ENCODE measurements at regions not wholly inside any gene's neighbourhood (a gene's known extent, or its start where the extent isn't known, plus 50 kb on each side); places are given as distances from the start of the nearest gene placed in this dataset.

GRCh38 chr20:2210646-2211552 lies 84.9 kb upstream of the TGM3 start:
- TF ChIP-seq CTCF (IDR thresholded peaks at IDR 0.05): no peak
- Histone ChIP-seq H3K27me3 (ENCODE audit: control insufficient read depth, insufficient read depth, low read length) (no peaks in the 10 kb centered on the region), H3K9ac (no peak overlapping the region), H3K9me3 (ENCODE audit: control insufficient read depth, low read length) (no peaks in the 10 kb centered on the region), H3K4me3 (ENCODE audit: low read depth, low read length) (no peak overlapping the region), H3K36me3 (ENCODE audit: control insufficient read depth, insufficient read depth, low read length) (no peaks in the 10 kb centered on the region), H3K27ac (no peak overlapping the region), H3K4me1 (no peaks in the 10 kb centered on the region), H3K79me2 (no peaks in the 10 kb centered on the region), H3K4me2 (ENCODE audit: low read length) (no peak overlapping the region), H2AFZ (no peak overlapping the region)

DNA sequence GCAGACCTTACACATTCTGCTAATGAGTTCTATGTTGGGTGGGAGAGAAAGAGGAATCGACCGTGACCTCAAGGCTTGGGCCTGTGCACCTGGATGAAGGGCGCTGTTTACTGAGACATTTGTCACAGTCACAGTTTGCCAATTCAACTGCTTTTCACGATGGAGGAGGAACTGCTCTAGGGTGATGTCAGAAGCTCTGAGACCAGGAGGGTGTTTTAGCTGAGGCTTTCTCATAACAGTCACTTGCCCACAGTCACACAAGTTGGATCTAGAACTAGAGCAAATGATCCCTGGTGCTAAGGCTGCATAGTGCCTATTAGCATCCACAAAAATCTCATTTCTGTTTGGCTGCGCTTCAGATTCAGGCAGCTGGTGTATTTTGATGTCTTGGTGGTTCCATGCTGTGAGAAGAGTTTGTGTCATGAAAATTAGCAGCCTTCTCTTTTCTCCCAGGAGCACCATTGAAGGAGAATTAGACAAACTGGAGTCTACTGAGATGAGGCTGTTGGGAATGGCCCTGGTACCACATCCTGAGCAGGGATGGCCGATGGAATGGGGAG lies 83.3 kb upstream of the TGM3 start:
- no peak overlapping the region for H3K4me3 ChIP-seq (ENCODE audit: low read depth, low read length)
- H3K36me3 ChIP-seq (ENCODE audit: control insufficient read depth, insufficient read depth, low read length): no peaks in the 10 kb centered on the region
- no peak overlapping the region for H3K27ac ChIP-seq
- no peaks in the 10 kb centered on the region for H3K27me3 ChIP-seq (ENCODE audit: control insufficient read depth, insufficient read depth, low read length)
- no peaks in the 10 kb centered on the region for H3K9me3 ChIP-seq (ENCODE audit: control insufficient read depth, low read length)
- no peaks in the 10 kb centered on the region for H3K79me2 ChIP-seq
- no peak for TF ChIP-seq CTCF (IDR thresholded peaks at IDR 0.05)
- H2AFZ ChIP-seq: no peak overlapping the region
- no peak overlapping the region for H3K9ac ChIP-seq
- H3K4me1 ChIP-seq: no peaks in the 10 kb centered on the region
- H3K4me2 ChIP-seq (ENCODE audit: low read length): no peak overlapping the region

DNA sequence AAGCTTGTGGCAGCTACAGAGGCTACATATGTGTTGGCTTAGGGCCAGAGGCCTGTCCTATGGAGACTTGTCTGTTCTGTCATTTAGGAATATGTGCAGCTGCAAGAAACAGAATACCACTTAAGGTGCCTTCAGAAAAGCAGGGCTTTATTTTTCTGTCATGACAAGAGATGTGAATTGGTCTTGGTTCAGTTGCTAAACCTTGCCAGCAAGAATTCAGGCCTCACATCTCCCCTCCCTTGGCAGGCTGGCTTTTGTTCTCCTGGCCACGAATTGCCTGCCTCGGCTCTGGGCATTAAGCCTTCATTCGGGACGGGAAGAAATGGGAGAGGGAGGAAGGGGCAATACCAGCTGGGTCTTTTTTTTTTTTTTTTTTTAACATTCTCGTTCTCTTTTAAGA lies 82.4 kb upstream of the TGM3 start:
- Histone ChIP-seq H3K27me3 (ENCODE audit: control insufficient read depth, insufficient read depth, low read length) (no peaks in the 10 kb centered on the region), H3K36me3 (ENCODE audit: control insufficient read depth, insufficient read depth, low read length) (no peaks in the 10 kb centered on the region), H2AFZ (no peak overlapping the region), H3K4me1 (no peaks in the 10 kb centered on the region), H3K9ac (no peak overlapping the region), H3K4me3 (ENCODE audit: low read depth, low read length) (no peak overlapping the region), H3K9me3 (ENCODE audit: control insufficient read depth, low read length) (no peaks in the 10 kb centered on the region), H3K4me2 (ENCODE audit: low read length) (no peak overlapping the region), H3K79me2 (no peaks in the 10 kb centered on the region), H3K27ac (no peak overlapping the region)
- TF ChIP-seq CTCF (IDR thresholded peaks at IDR 0.05): no peak

DNA sequence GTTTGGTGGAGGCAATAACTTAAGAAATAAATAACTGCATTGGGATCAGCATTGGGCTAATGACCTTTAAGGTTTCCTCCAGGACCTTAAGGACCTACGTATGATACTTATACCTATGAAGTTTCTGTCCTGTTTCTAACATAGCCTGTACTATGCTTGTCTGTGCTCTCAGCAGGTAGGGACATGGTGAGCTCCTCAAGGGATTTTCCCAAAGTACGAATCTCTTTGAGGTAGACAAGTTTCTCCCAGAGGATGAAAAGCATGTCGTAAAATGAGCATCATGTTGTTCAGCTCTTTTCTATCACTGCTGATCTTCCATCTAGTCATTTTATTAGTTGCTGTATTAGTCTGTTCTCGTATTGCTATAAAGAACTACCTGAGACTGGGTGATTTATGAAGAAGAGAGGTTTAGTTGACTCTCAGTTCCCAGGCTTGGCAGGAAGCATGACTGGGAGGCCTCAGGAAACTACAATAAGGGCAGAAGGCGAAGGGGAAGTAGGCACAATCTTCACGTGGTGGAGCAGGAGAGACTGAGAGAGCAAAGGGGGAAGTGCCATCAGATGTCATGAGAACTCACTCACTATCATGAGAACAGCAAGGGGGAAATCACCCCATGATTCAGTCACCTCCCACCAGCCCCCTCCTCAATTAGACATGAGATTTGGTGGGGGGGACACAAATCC lies 77.8 kb upstream of the TGM3 start:
- Histone ChIP-seq H3K4me2 (ENCODE audit: low read length) (no peak overlapping the region), H3K36me3 (ENCODE audit: control insufficient read depth, insufficient read depth, low read length) (no peaks in the 10 kb centered on the region), H3K27ac (no peak overlapping the region), H3K27me3 (ENCODE audit: control insufficient read depth, insufficient read depth, low read length) (no peaks in the 10 kb centered on the region), H3K79me2 (no peaks in the 10 kb centered on the region), H3K4me1 (no peaks in the 10 kb centered on the region), H3K9me3 (ENCODE audit: control insufficient read depth, low read length) (no peaks in the 10 kb centered on the region), H2AFZ (no peak overlapping the region), H3K9ac (no peak overlapping the region), H3K4me3 (ENCODE audit: low read depth, low read length) (no peak overlapping the region)
- TF ChIP-seq CTCF (IDR thresholded peaks at IDR 0.05): no peak

Data from parathyroid adenoma (tissue), 2 donors.